VCaP (cell line): ENCODE measurements at regions not wholly inside any gene's neighbourhood (a gene's known extent, or its start where the extent isn't known, plus 50 kb on each side); places are given as distances from the start of the nearest gene placed in this dataset.

ENCODE experiments used
- H3K27ac ChIP-seq: fragments of 450-650 bp; 2 replicates; pipeline ENCODE4 v1.5.1; 2017
- TF ChIP-seq, protein P1 (sequence below): fragments of 450-650 bp; conservative IDR thresholded peaks from 2 replicates; pipeline ENCODE4 v1.5.1; 2017; ENCODE audit warnings: mild to moderate bottlenecking, moderate library complexity

DNA sequence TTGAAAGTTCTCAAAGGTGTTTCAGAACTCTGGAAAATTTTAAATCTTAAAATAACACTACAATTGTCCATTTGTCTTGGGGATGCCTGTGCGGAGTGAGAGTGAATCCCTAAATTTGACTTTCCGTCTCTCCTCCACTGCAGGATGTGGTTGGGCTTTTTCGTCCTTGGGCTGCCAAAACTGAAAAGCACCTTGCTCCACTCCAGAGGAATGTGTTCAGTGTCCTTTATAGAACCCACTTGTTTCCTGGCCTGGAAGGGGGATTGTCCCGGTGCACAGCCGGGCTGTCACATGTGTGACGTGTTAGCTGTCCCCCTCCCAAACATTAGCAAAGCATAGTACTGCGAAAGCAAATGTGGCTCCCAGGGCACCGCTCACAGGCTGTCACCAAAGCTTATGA lies 69.6 kb upstream of the ATP10A start:
- TF ChIP-seq, protein P1, sequence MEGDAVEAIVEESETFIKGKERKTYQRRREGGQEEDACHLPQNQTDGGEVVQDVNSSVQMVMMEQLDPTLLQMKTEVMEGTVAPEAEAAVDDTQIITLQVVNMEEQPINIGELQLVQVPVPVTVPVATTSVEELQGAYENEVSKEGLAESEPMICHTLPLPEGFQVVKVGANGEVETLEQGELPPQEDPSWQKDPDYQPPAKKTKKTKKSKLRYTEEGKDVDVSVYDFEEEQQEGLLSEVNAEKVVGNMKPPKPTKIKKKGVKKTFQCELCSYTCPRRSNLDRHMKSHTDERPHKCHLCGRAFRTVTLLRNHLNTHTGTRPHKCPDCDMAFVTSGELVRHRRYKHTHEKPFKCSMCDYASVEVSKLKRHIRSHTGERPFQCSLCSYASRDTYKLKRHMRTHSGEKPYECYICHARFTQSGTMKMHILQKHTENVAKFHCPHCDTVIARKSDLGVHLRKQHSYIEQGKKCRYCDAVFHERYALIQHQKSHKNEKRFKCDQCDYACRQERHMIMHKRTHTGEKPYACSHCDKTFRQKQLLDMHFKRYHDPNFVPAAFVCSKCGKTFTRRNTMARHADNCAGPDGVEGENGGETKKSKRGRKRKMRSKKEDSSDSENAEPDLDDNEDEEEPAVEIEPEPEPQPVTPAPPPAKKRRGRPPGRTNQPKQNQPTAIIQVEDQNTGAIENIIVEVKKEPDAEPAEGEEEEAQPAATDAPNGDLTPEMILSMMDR, result no peak
- no peak overlapping the region for H3K27ac ChIP-seq

DNA sequence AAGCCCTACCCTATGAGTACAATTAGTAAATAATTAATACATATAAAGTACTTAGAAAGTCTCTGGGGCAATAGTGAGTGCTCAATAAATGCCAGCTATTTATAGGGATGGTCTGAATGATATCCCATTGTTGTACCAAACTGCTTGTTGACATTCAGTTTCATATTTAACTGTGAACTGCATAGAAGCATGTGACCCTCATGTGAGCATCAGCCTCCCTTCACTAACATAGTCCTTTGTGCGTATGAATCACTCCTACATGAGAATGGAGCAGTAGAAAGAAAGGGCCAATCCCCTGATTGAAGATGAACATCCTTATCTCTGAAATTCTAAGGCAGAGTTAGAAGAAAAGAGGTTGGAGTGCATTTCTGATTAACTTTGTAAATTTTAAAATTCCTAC lies 68.7 kb upstream of the ATP10A start:
- no peak overlapping the region for H3K27ac ChIP-seq
- TF ChIP-seq, protein P1, result no peak

DNA sequence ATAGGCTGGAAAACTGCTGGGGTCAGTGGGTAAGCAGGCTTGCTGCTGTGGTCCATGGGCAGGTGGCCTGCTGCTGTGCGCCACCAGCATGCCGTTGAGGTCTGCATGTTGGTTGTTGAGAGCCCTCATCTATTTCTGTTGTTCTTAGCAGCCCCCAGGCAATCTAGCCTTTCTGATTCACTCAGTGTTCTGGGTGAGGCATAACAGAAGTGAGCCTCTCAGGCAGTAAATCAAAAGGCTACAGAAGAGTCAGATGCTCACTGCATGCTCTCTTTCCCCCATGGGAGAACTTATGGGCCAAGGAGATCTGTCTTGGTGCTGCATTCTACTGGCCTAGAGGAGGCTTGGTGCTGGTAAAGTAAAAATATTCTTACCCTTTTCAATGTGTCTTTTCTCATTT lies 67.8 kb upstream of the ATP10A start:
- H3K27ac ChIP-seq, result no peak overlapping the region
- TF ChIP-seq, protein P1, result no peak
